HG03139 (cell line): ENCODE measurements at regions not wholly inside any gene's neighbourhood (a gene's known extent, or its start where the extent isn't known, plus 50 kb on each side); places are given as distances from the start of the nearest gene placed in this dataset.
A peak's percentile ranks its signal among the peaks of the same experiment; 100 is the strongest.

Experiments
- ATAC-seq: cut with Tn5 transposase; IDR thresholded peaks from one replicate; pipeline ENCODE4 v1.9.1; 2021; ENCODE audit not compliant: unreplicated experiment

GRCh38 chrX:4932790-4933189 lies 1219.3 kb upstream of the PRKX start:
- no peak for ATAC-seq

- no peak for ATAC-seq
These were observed 1217.0 kb upstream of the PRKX start for GRCh38 chrX:4930426-4930825.

- no peak for ATAC-seq
These were observed 1212.5 kb upstream of the PRKX start for GRCh38 chrX:4925911-4926310.

- no peak for ATAC-seq
These were observed 1195.9 kb upstream of the PRKX start for GRCh38 chrX:4909348-4909747.

- no peak for ATAC-seq
These were observed 1192.1 kb upstream of the PRKX start for GRCh38 chrX:4905576-4905975.

- no peak for ATAC-seq
These were observed 1167.8 kb upstream of the PRKX start for GRCh38 chrX:4881277-4881676.

GRCh38 chrX:4878640-4879039 lies 1165.2 kb upstream of the PRKX start:
- ATAC-seq, result no peak

- no peak for ATAC-seq
These were observed 1162.8 kb upstream of the PRKX start for GRCh38 chrX:4876268-4876667.

- no peak for ATAC-seq
These were observed 1138.1 kb upstream of the PRKX start for GRCh38 chrX:4851534-4851933.

- no peak for ATAC-seq
These were observed 1136.9 kb upstream of the PRKX start for GRCh38 chrX:4850312-4850711.

- ATAC-seq, result no peak
These were observed 1130.9 kb upstream of the PRKX start for GRCh38 chrX:4844376-4844775.

- ATAC-seq, result no peak
These were observed 1127.8 kb upstream of the PRKX start for GRCh38 chrX:4841216-4841745.

- ATAC-seq, result no peak
These were observed 1118.1 kb upstream of the PRKX start for GRCh38 chrX:4831574-4831973.

- ATAC-seq, result no peak
These were observed 1117.6 kb upstream of the PRKX start for GRCh38 chrX:4830880-4831557.

- ATAC-seq, result no peak
These were observed 1112.1 kb upstream of the PRKX start for GRCh38 chrX:4825550-4825949.

- ATAC-seq, result no peak
These were observed 1096.1 kb upstream of the PRKX start for GRCh38 chrX:4809571-4809970.

- no peak for ATAC-seq
These were observed 1092.1 kb upstream of the PRKX start for GRCh38 chrX:4805502-4805901.

- ATAC-seq, result no peak
These were observed 1087.3 kb upstream of the PRKX start for GRCh38 chrX:4800756-4801155.

- ATAC-seq, result no peak
These were observed 1074.5 kb upstream of the PRKX start for GRCh38 chrX:4787971-4788370.

GRCh38 chrX:4764888-4765287 lies 1051.4 kb upstream of the PRKX start:
- no peak for ATAC-seq

- no peak for ATAC-seq
These were observed 1048.7 kb upstream of the PRKX start for GRCh38 chrX:4762196-4762595.

- ATAC-seq, result peak; percentile 80
These were observed 1041.6 kb upstream of the PRKX start for GRCh38 chrX:4754878-4755604.
